K562 (cell line): ENCODE measurements at regions not wholly inside any gene's neighbourhood (a gene's known extent, or its start where the extent isn't known, plus 50 kb on each side); places are given as distances from the start of the nearest gene placed in this dataset.
"Not testable (repeated sequence)": the region's sequence is repeated elsewhere in the genome, so short reads cannot be mapped to it uniquely, and the experiment has no call there.

Source experiments
- ATAC-seq: fragments of 200-7000 bp; cut with Tn5 transposase; 3 replicates; pipeline ENCODE4 v1.9.1; 2020; ENCODE audit warnings: moderate library complexity
- BruUV-seq: library from RNA; stranded (reverse); fragments of 400-500 nt; replicated peaks from 2 replicates; lab custom pipeline; 2021; lab: Mats Ljungman, UMichigan
- CTCF ChIA-PET: fragments of 300-600 bp; formaldehyde crosslinking; extraction: SDS; loops from one replicate; lab custom pipeline; 2021; ENCODE audit warnings: low intra/inter-chr PET ratio; lab: Yijun Ruan, JAX
- POLR2A ChIA-PET: fragments of 300-600, 350-650 bp; sonication (Branson Sonifier 250); formaldehyde crosslinking; extraction: SDS; loops from one replicate; lab custom pipeline; 2021; ENCODE audit warnings: antibody characterized with exemption, inconsistent platforms; lab: Yijun Ruan, JAX
- DNase-seq, 4 experiments: peaks; one replicate each; pipeline versions ENCODE4 v3.0.0 to v3.0.0-alpha.2; 2011 to 2018; ENCODE audit warnings: low spot score in 3 of 4, mixed read lengths in 3 of 4; ENCODE audit errors: extremely low read depth in 1 of 4
- FAIRE-seq: peaks from 2 replicates; lab custom pipeline; 2011; peaks lifted over from hg19 to GRCh38; lab: Jason Lieb, UNC
- H2AFZ ChIP-seq: 2 replicates; pipeline ENCODE4 v1.6.0; 2011; ENCODE audit warnings: low read depth, low read length, control low read depth, inconsistent platforms
- H3K27ac ChIP-seq: fragments of 200-600 bp; 3 replicates; pipeline ENCODE4 v1.8.0; 2011; ENCODE audit warnings: low read depth, mild to moderate bottlenecking, control low read depth, inconsistent platforms, low read length, moderate library complexity, mixed read lengths; ENCODE audit errors: extremely low read depth
- H3K27me3 ChIP-seq, 2 experiments: fragments of 300-600 bp in 1 of 2; 2 replicates in 1 of 2; 3 replicates in 1 of 2; pipeline versions ENCODE4 v1.6.0 to v1.8.0; 2011; ENCODE audit warnings: inconsistent platforms in 2 of 2, low read length in 2 of 2, mild to moderate bottlenecking in 1 of 2, mixed read lengths in 1 of 2, moderate library complexity in 1 of 2; ENCODE audit not compliant: control insufficient read depth in 2 of 2, insufficient read depth in 2 of 2
- H3K36me3 ChIP-seq: fragments of 300-600 bp; 3 replicates; pipeline ENCODE4 v1.8.0; 2011; ENCODE audit warnings: mild to moderate bottlenecking, low read length, inconsistent platforms; ENCODE audit not compliant: control insufficient read depth, insufficient read depth
- H3K4me1 ChIP-seq, 2 experiments: fragments of 200-600 bp in 1 of 2; replicated peaks in 1 of 2; 2 replicates in 1 of 2; 3 replicates in 1 of 2; pipeline versions ENCODE4 v1.5.1 to v1.8.0; 2011; ENCODE audit warnings: inconsistent platforms in 2 of 2, low read length in 2 of 2, mild to moderate bottlenecking in 1 of 2, mixed read lengths in 1 of 2, moderate library complexity in 1 of 2; ENCODE audit not compliant: control insufficient read depth in 2 of 2, insufficient read depth in 2 of 2
- H3K4me2 ChIP-seq: 2 replicates; pipeline ENCODE4 v1.6.1; 2011; ENCODE audit warnings: low read length, control low read depth, inconsistent platforms, mixed read lengths; ENCODE audit not compliant: insufficient read depth
- H3K4me3 ChIP-seq: fragments of 200-600 bp; sonication (generic), shearing (Covaris generic); 2 replicates; pipeline ENCODE4 v1.5.1; 2016; ENCODE audit warnings: control low read depth, inconsistent platforms
- H3K79me2 ChIP-seq: fragments of 200-600 bp; 3 replicates; pipeline ENCODE4 v1.8.0; 2011; ENCODE audit warnings: low read length, inconsistent platforms; ENCODE audit not compliant: control insufficient read depth, insufficient read depth
- H3K9ac ChIP-seq, 2 experiments: 2 replicates each; pipeline versions ENCODE4 v1.6.0 to v1.6.1; 2011; ENCODE audit warnings: low read depth in 2 of 2, low read length in 2 of 2, control low read depth in 1 of 2, inconsistent platforms in 1 of 2, mild to moderate bottlenecking in 1 of 2, mixed read lengths in 1 of 2; ENCODE audit not compliant: insufficient read depth in 1 of 2
- H3K9me1 ChIP-seq: one replicate; pipeline ENCODE4 v1.6.0; 2011; ENCODE audit warnings: inconsistent platforms, mild to moderate bottlenecking, low read length, moderate library complexity; ENCODE audit not compliant: control insufficient read depth, insufficient read depth
- H3K9me3 ChIP-seq: replicated peaks from 2 replicates; pipeline ENCODE4 v1.5.1; 2011; ENCODE audit warnings: low read depth, low read length, inconsistent platforms; ENCODE audit not compliant: control insufficient read depth, insufficient read depth
- H4K20me1 ChIP-seq: replicated peaks from 2 replicates; pipeline ENCODE4 v1.6.1; 2011; ENCODE audit warnings: low read length, inconsistent platforms, mixed read lengths; ENCODE audit not compliant: control insufficient read depth, insufficient read depth
- BCOR ChIP-seq: fragments of 450-650 bp; IDR thresholded peaks from 2 replicates; pipeline ENCODE4 v1.6.1; 2016
- C11orf30 ChIP-seq: fragments of 450-650 bp; IDR thresholded peaks from 2 replicates; pipeline ENCODE4 v1.6.1; 2016; ENCODE audit warnings: low read depth, mild to moderate bottlenecking
- CBX3 ChIP-seq, 2 experiments: IDR thresholded peaks; 1 replicate in 1 of 2; 2 replicates in 1 of 2; pipeline ENCODE4 v1.6.1; 2012; ENCODE audit warnings: inconsistent platforms in 2 of 2, low read length in 2 of 2, borderline replicate concordance in 1 of 2, control low read depth in 1 of 2
- HIVEP1 ChIP-seq: fragments of 250-450 bp; sonication (Bioruptor Pico); IDR thresholded peaks from 2 replicates; pipeline ENCODE4 v1.4.0; 2020; ENCODE audit warnings: mild to moderate bottlenecking
- KLF16 ChIP-seq: IDR thresholded peaks from 2 replicates; pipeline ENCODE4 v1.6.1; 2016; ENCODE audit warnings: antibody characterized with exemption
- RBM17 ChIP-seq: fragments of 200-400 bp; formaldehyde crosslinking; IDR thresholded peaks from 2 replicates; pipeline ENCODE4 v1.6.1; 2017; ENCODE audit warnings: low read depth, mild to moderate bottlenecking, low read length, borderline replicate concordance
- SIN3A ChIP-seq, 2 experiments: fragments of 150-350 bp in 1 of 2; IDR thresholded peaks; 2 replicates each; pipeline ENCODE4 v1.6.1; 2011 to 2016; ENCODE audit warnings: borderline replicate concordance in 2 of 2, low read depth in 2 of 2, low read length in 2 of 2, mild to moderate bottlenecking in 2 of 2, moderate library complexity in 2 of 2; ENCODE audit not compliant: control insufficient read depth in 1 of 2
- ZNF263 ChIP-seq: sonication (generic); formaldehyde crosslinking; IDR thresholded peaks from 2 replicates; pipeline ENCODE4 v1.8.0; 2022; ENCODE audit warnings: mild to moderate bottlenecking, missing genetic modification reagents, borderline replicate concordance
- WGBS: fragments of 100-300 bp; shearing (Covaris generic); methylation state at CpG from one replicate; pipeline ENCODE4 v1.1.6; 2016; ENCODE audit warnings: low coverage, mixed read lengths; ENCODE audit not compliant: insufficient coverage; ENCODE audit errors: missing lambda C conversion rate; 5-methylcytosine and 5-hydroxymethylcytosine counted together
- in situ Hi-C: fragments of 300-500 bp; cut with MboI; formaldehyde crosslinking; loops from 4 replicates; pipeline ENCODE4 v1.15.0; 2018; ENCODE audit warnings: inconsistent platforms, mixed read lengths
- intact Hi-C: fragments of 100-400 bp; cut with micrococcal nuclease; formaldehyde crosslinking; loops from 2 replicates; pipeline ENCODE4 v1.14.2; 2022
- TF ChIP-seq, protein P1 (sequence below): fragments of 450-650 bp; formaldehyde crosslinking; IDR thresholded peaks from 2 replicates; pipeline ENCODE4 v1.4.0; 2022; ENCODE audit warnings: missing genetic modification characterization
- TF ChIP-seq, protein P2 (sequence below), 2 experiments: fragments of 450-650 bp; IDR thresholded peaks; 2 replicates each; pipeline ENCODE4 v1.6.1; 2018; ENCODE audit warnings: mild to moderate bottlenecking in 2 of 2, low read depth in 1 of 2; ENCODE audit not compliant: partially characterized antibody in 2 of 2
- TF ChIP-seq, protein P3 (sequence below): fragments of 450-650 bp; IDR thresholded peaks from 2 replicates; pipeline ENCODE4 v1.6.1; 2016; ENCODE audit warnings: mild to moderate bottlenecking

DNA sequence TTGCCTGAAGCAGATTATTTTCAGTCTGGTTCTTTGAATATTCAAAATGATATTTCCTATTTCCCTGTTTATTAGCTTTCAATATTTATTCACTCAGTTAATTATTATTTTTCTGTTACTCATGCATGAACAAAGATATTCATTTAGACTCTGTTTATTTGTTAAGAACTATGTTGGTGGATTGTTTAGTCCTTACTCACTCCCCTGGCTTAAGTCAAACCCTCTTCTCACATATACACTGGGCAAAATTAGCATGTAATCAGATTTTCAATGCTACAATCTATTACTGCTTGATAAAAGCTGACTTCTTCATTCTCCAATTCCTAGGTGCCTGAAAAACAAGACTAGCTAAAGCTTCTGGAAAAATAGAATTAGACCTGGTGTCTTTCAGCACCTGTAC lies 335.8 kb downstream of the FAT4 start (continued):
- TF ChIP-seq SIN3A (IDR thresholded peaks at IDR 0.05; ENCODE audit: borderline replicate concordance in 2 of 2, control insufficient read depth in 1 of 2, low read depth in 2 of 2, low read length in 2 of 2) (no peak), KLF16 (no peak), ZNF263 (CRISPR knock-in tag) (no peak), HIVEP1 (CRISPR knock-in tag) (no peak), BCOR (no peak), C11orf30 (no peak), RBM17 (no peak), CBX3 (IDR thresholded peaks at IDR 0.05; ENCODE audit: borderline replicate concordance in 1 of 2, low read length in 2 of 2) (no peak)
- TF ChIP-seq, protein P1, sequence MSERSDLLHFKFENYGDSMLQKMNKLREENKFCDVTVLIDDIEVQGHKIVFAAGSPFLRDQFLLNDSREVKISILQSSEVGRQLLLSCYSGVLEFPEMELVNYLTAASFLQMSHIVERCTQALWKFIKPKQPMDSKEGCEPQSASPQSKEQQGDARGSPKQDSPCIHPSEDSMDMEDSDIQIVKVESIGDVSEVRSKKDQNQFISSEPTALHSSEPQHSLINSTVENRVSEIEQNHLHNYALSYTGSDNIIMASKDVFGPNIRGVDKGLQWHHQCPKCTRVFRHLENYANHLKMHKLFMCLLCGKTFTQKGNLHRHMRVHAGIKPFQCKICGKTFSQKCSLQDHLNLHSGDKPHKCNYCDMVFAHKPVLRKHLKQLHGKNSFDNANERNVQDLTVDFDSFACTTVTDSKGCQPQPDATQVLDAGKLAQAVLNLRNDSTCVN (CRISPR knock-in tag): no peak
- TF ChIP-seq, protein P2, sequence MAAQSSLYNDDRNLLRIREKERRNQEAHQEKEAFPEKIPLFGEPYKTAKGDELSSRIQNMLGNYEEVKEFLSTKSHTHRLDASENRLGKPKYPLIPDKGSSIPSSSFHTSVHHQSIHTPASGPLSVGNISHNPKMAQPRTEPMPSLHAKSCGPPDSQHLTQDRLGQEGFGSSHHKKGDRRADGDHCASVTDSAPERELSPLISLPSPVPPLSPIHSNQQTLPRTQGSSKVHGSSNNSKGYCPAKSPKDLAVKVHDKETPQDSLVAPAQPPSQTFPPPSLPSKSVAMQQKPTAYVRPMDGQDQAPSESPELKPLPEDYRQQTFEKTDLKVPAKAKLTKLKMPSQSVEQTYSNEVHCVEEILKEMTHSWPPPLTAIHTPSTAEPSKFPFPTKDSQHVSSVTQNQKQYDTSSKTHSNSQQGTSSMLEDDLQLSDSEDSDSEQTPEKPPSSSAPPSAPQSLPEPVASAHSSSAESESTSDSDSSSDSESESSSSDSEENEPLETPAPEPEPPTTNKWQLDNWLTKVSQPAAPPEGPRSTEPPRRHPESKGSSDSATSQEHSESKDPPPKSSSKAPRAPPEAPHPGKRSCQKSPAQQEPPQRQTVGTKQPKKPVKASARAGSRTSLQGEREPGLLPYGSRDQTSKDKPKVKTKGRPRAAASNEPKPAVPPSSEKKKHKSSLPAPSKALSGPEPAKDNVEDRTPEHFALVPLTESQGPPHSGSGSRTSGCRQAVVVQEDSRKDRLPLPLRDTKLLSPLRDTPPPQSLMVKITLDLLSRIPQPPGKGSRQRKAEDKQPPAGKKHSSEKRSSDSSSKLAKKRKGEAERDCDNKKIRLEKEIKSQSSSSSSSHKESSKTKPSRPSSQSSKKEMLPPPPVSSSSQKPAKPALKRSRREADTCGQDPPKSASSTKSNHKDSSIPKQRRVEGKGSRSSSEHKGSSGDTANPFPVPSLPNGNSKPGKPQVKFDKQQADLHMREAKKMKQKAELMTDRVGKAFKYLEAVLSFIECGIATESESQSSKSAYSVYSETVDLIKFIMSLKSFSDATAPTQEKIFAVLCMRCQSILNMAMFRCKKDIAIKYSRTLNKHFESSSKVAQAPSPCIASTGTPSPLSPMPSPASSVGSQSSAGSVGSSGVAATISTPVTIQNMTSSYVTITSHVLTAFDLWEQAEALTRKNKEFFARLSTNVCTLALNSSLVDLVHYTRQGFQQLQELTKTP (IDR thresholded peaks at IDR 0.05; ENCODE audit: low read depth in 1 of 2, partially characterized antibody in 2 of 2): no peak
- TF ChIP-seq, protein P3, sequence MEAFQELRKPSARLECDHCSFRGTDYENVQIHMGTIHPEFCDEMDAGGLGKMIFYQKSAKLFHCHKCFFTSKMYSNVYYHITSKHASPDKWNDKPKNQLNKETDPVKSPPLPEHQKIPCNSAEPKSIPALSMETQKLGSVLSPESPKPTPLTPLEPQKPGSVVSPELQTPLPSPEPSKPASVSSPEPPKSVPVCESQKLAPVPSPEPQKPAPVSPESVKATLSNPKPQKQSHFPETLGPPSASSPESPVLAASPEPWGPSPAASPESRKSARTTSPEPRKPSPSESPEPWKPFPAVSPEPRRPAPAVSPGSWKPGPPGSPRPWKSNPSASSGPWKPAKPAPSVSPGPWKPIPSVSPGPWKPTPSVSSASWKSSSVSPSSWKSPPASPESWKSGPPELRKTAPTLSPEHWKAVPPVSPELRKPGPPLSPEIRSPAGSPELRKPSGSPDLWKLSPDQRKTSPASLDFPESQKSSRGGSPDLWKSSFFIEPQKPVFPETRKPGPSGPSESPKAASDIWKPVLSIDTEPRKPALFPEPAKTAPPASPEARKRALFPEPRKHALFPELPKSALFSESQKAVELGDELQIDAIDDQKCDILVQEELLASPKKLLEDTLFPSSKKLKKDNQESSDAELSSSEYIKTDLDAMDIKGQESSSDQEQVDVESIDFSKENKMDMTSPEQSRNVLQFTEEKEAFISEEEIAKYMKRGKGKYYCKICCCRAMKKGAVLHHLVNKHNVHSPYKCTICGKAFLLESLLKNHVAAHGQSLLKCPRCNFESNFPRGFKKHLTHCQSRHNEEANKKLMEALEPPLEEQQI: no peak

DNA sequence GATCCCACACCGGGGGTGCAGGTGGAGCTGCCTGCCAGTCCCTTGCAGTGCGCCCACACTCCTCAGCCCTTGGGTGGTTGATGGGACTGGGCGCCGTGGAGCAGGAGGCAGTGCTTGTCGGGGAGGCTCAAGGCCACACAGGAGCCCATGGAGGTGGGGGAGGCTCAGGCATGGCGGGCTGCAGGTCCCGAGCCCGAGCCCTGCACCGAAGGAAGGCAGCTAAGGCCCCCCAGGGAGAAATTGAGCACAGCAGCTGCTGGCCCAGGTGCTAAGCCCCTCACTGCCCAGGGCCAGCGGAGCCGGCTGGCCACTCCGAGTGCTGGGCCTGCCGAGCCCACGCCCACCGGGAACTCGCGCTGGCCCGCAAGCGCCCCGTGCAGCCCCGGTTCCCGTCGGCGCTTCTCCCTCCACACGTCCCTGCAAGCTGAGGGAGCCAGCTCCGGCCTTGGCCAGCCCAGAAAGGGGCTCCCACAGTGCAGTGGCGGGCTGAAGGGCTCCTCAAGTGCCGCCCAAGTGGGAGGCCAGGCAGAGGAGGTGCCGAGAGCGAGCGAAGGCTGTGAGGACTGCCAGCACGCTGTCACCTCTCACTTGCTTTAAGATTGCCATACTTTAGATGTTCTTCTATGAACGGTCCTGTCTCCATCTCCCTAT lies 337.1 kb downstream of the FAT4 start:
- H3K9me1 ChIP-seq, H3K79me2 ChIP-seq, POLR2A ChIA-PET, H3K36me3 ChIP-seq, H3K4me1 ChIP-seq, H3K9ac ChIP-seq, H2AFZ ChIP-seq, H3K4me3 ChIP-seq, ATAC-seq, H3K27me3 ChIP-seq, H3K27ac ChIP-seq, H3K9me3 ChIP-seq, in situ Hi-C loops, intact Hi-C loops, CTCF ChIA-PET, H3K4me2 ChIP-seq, FAIRE-seq, BruUV-seq, DNase-seq, H4K20me1 ChIP-seq: not testable (repeated sequence)
- WGBS: 2% methylated on average over 30 of the region's 33 CpGs
